Thyroid gland (tissue), 4 donors: ENCODE measurements at regions not wholly inside any gene's neighbourhood (a gene's known extent, or its start where the extent isn't known, plus 50 kb on each side); places are given as distances from the start of the nearest gene placed in this dataset.

Experiments used
- CTCF ChIP-seq, 6 experiments: fragments of 200-600 bp in 3 of 6; fragments of 450-650 bp in 3 of 6; sonication (generic) in 3 of 6; IDR thresholded peaks; one replicate each; pipeline ENCODE4 v1.5.1; 2016 to 2019; ENCODE audit warnings: antibody characterized with exemption in 6 of 6, mild to moderate bottlenecking in 2 of 6, inconsistent platforms in 1 of 6, moderate library complexity in 1 of 6
- POLR2A ChIP-seq, 2 donors: fragments of 450-650 bp; IDR thresholded peaks; one replicate each; pipeline ENCODE4 v1.6.1; 2017; ENCODE audit warnings: antibody characterized with exemption in 2 of 2, mild to moderate bottlenecking in 2 of 2, moderate library complexity in 1 of 2

- TF ChIP-seq CTCF (IDR thresholded peaks at IDR 0.05) = no peak
- no peak for TF ChIP-seq POLR2A (IDR thresholded peaks at IDR 0.05)
Measured at GRCh38 chr9:135344523-135344901, 135.1 kb upstream of the PPP1R26 start.
